Heart right ventricle (tissue), 16 donors: ENCODE measurements at regions not wholly inside any gene's neighbourhood (a gene's known extent, or its start where the extent isn't known, plus 50 kb on each side); places are given as distances from the start of the nearest gene placed in this dataset.

ENCODE experiments used
- ATAC-seq, 8 donors: fragments of 200-7000 bp; cut with Tn5 transposase; one replicate each; pipeline ENCODE4 v1.9.1; 2020; ENCODE audit warnings: mild to moderate bottlenecking in 8 of 8, moderate library complexity in 8 of 8, moderate number of reproducible peaks in 1 of 8
- DNase-seq, 2 donors: peaks; one replicate each; pipeline ENCODE4 v3.0.0-alpha.2; 2020
- H3K27ac ChIP-seq, 10 donors: fragments of 200-600 bp; sonication (generic) in 2 of 10; one replicate each; pipeline versions ENCODE4 v1.5.0 to v1.8.0; 2020 to 2022; ENCODE audit warnings: mild to moderate bottlenecking in 3 of 10
- H3K27me3 ChIP-seq, 7 donors: fragments of 200-600 bp; one replicate each; pipeline ENCODE4 v1.8.0; 2021 to 2022; ENCODE audit warnings: mild to moderate bottlenecking in 2 of 7
- H3K36me3 ChIP-seq, 9 donors: fragments of 200-600 bp; sonication (generic) in 1 of 9; one replicate each; pipeline versions ENCODE4 v1.5.0 to v1.8.0; 2020 to 2022; ENCODE audit warnings: mild to moderate bottlenecking in 2 of 9
- H3K4me1 ChIP-seq, 9 donors: fragments of 200-600 bp; sonication (generic) in 1 of 9; one replicate each; pipeline versions ENCODE4 v1.5.0 to v1.8.0; 2020 to 2022; ENCODE audit warnings: mild to moderate bottlenecking in 4 of 9
- H3K4me3 ChIP-seq, 10 donors: fragments of 200-600 bp; sonication (generic) in 2 of 10; one replicate each; pipeline versions ENCODE4 v1.5.0 to v1.8.0; 2020 to 2022; ENCODE audit warnings: mild to moderate bottlenecking in 7 of 10, moderate library complexity in 2 of 10
- H3K9me3 ChIP-seq, 11 donors: fragments of 200-600 bp in 10 of 11; sonication (generic) in 2 of 11; one replicate each; pipeline versions ENCODE4 v1.5.0 to v1.8.0; 2013 to 2022; ENCODE audit warnings: mild to moderate bottlenecking in 2 of 11, control low read depth in 1 of 11, moderate library complexity in 1 of 11
- CTCF ChIP-seq, 9 donors: fragments of 200-600 bp; sonication (generic) in 2 of 9; IDR thresholded peaks; one replicate each; pipeline versions ENCODE4 v1.5.0 to v1.8.0; 2021 to 2022; ENCODE audit warnings: antibody characterized with exemption in 9 of 9, mild to moderate bottlenecking in 5 of 9, moderate library complexity in 1 of 9
- WGBS, 2 donors: extraction: QIAGEN DNeasy Blood & Tissue Kit; methylation state at CpG; one replicate each; pipeline ENCODE4 v1.1.7; 2013; ENCODE audit warnings: inconsistent platforms in 1 of 2; 5-methylcytosine and 5-hydroxymethylcytosine counted together
- intact Hi-C, 10 donors: fragments of 100-400 bp; cut with DNase I; formaldehyde crosslinking; loops; one replicate each; pipeline versions ENCODE4 v1.11.1 to v1.14.2; 2022
- donor health status: Arrhythmogenic right ventricular cardiomyopathy.
- donor health status: ischemic (EF 13 %, LVEDD 7.1; RV severe dilation, severe dysfunction).
- donor health status: healthy with polysubstance abuse.
- donor health status: DM: no; HTN: yes; CAD: no.
- donor health status: DM: no; HTN: no; CAD: no.
- donor health status: ischemic (EF 25% LVEDD 6.9; RV normal size, moderate dysfunction).
- donor health status: ischemic (EF 25% LVEDD 5.7; RV mildly dilated, moderate dysfunction).
- donor health status: healthy.
- donor health status: DM: yes; HTN: yes; CAD: no.
- donor health status: Ischemic cardiomyopathy.
- donor health status: ischemic (EF 35%, LVEDD 5.7; RV mildly dilated, moderate dysfunction).
- donor health status: nonischemic (EF 11% LVEDD 7.7; RV severe dilation, severe dysfunction).
- donor health status: DM: yes; HTN: yes; CAD: no.
- donor health status: PGD.
- donor health status: ischemic (EF 29% LVEDD 5.4; RV normal size, mild dysfunction).
- donor health status: nonischemic (EF 23%, LVEDD 6.1; RV moderate dilation, normal function).

GRCh38 chr16:86632206-86632605, 53.9 kb downstream of the FOXL1 start:
- Histone ChIP-seq H3K9me3 (no peaks in the 10 kb centered on the region), H3K27me3 (peaks cover 0 to 10% (median 0%) of the 10 kb centered on the region in 7 donors), H3K4me1 (peaks cover 0 to 9% (median 0%) of the 10 kb centered on the region in 9 donors), H3K4me3 (no peak overlapping the region), H3K36me3 (no peaks in the 10 kb centered on the region), H3K27ac (no peak overlapping the region)
- intact Hi-C loops = no loop called here
- ATAC-seq = no peak
- no peak for TF ChIP-seq CTCF (IDR thresholded peaks at IDR 0.05)
- DNase-seq = no peak
- 91 to 93% methylated on average over 16 of the region's 16 CpGs for WGBS, 2 donors

GRCh38 chr16:86632944-86633343, 54.6 kb downstream of the FOXL1 start:
- Histone ChIP-seq H3K36me3 (no peaks in the 10 kb centered on the region), H3K27ac (no peak overlapping the region), H3K9me3 (no peaks in the 10 kb centered on the region), H3K4me3 (no peak overlapping the region), H3K4me1 (peaks cover 0 to 9% (median 0%) of the 10 kb centered on the region in 9 donors), H3K27me3 (peaks cover 0 to 11% (median 0%) of the 10 kb centered on the region in 7 donors)
- intact Hi-C loops = no loop called here
- no peak for DNase-seq
- TF ChIP-seq CTCF (IDR thresholded peaks at IDR 0.05) = no peak
- WGBS, 2 donors = 89 to 90% methylated on average over 8 of the region's 8 CpGs
- ATAC-seq = no peak

GRCh38 chr16:86634292-86634691, 55.9 kb downstream of the FOXL1 start:
- Histone ChIP-seq H3K4me3 (no peak overlapping the region), H3K9me3 (no peaks in the 10 kb centered on the region), H3K27me3 (peaks cover 0 to 19% (median 0%) of the 10 kb centered on the region in 7 donors), H3K36me3 (no peaks in the 10 kb centered on the region), H3K4me1 (peaks cover 0 to 9% (median 0%) of the 10 kb centered on the region in 9 donors), H3K27ac (no peak overlapping the region)
- WGBS, 2 donors = 97 to 98% methylated on average over 1 of the region's 1 CpG
- intact Hi-C loops = no loop called here
- TF ChIP-seq CTCF (IDR thresholded peaks at IDR 0.05) = no peak
- ATAC-seq (no peak), DNase-seq (no peak)

- DNase-seq = peak in 1 of 2 donors; percentile 42
- intact Hi-C loops = no loop called here
Measured at GRCh38 chr16:86635176-86635876, 57.0 kb downstream of the FOXL1 start.

More at GRCh38 chr16:86635176-86635876, 57.0 kb downstream of the FOXL1 start:
- ATAC-seq = peak in 1 of 8 donors; percentile 23
- H3K9me3 ChIP-seq = no peaks in the 10 kb centered on the region
- H3K27ac ChIP-seq = peak overlapping the region in 2 of 10 donors; percentile 9 to 21
- peaks cover 0 to 9% (median 0%) of the 10 kb centered on the region in 9 donors for H3K4me1 ChIP-seq
- no peaks in the 10 kb centered on the region for H3K36me3 ChIP-seq
- WGBS, 2 donors = 56 to 64% methylated on average over 9 of the region's 9 CpGs
- H3K27me3 ChIP-seq = peaks cover 0 to 19% (median 0%) of the 10 kb centered on the region in 7 donors
- no peak for TF ChIP-seq CTCF (IDR thresholded peaks at IDR 0.05)
- no peak overlapping the region for H3K4me3 ChIP-seq
